Limb (tissue), 2 donors: ENCODE measurements at regions not wholly inside any gene's neighbourhood (a gene's known extent, or its start where the extent isn't known, plus 50 kb on each side); places are given as distances from the start of the nearest gene placed in this dataset.
"Not testable (repeated sequence)": the region's sequence is repeated elsewhere in the genome, so short reads cannot be mapped to it uniquely, and the experiment has no call there.

Experiments
- DNase-seq, 2 donors: peaks; one replicate each; pipeline ENCODE4 v3.0.0-alpha.2; 2016; ENCODE audit errors: extremely low spot score in 2 of 2

- no peak for DNase-seq
Observed at GRCh38 chr7:16092711-16093110, 328.6 kb downstream of the CRPPA start.

GRCh38 chr7:16091701-16092310, 329.5 kb downstream of the CRPPA start:
- no peak for DNase-seq

GRCh38 chr7:16089801-16090200, 331.5 kb downstream of the CRPPA start:
- DNase-seq = no peak

- DNase-seq = no peak
Observed at GRCh38 chr7:16089191-16089590, 332.1 kb downstream of the CRPPA start.

- DNase-seq = no peak
Observed at GRCh38 chr7:16086743-16087142, 334.6 kb downstream of the CRPPA start.

- not testable (repeated sequence) for DNase-seq
Observed at GRCh38 chr7:16085780-16086179, 335.6 kb downstream of the CRPPA start.

GRCh38 chr7:16084875-16085274, 336.5 kb downstream of the CRPPA start:
- DNase-seq = no peak

- DNase-seq = no peak
Observed at GRCh38 chr7:16084370-16084769, 337.0 kb downstream of the CRPPA start.

GRCh38 chr7:16083931-16084330, 337.4 kb downstream of the CRPPA start:
- no peak for DNase-seq

GRCh38 chr7:16080131-16080530, 341.2 kb downstream of the CRPPA start:
- no peak for DNase-seq

- DNase-seq = no peak
Observed at GRCh38 chr7:16079723-16080122, 341.6 kb downstream of the CRPPA start.

GRCh38 chr7:16078076-16078952, 343.0 kb downstream of the CRPPA start:
- DNase-seq = peak in 1 of 2 donors; percentile 81

GRCh38 chr7:16071246-16071857, 350.0 kb downstream of the CRPPA start:
- peak in 1 of 2 donors; percentile 89 for DNase-seq

- no peak for DNase-seq
Observed at GRCh38 chr7:16070806-16071205, 350.5 kb downstream of the CRPPA start.

- DNase-seq = no peak
Observed at GRCh38 chr7:16069998-16070397, 351.3 kb downstream of the CRPPA start.

- no peak for DNase-seq
Observed at GRCh38 chr7:16068183-16068582, 353.2 kb downstream of the CRPPA start.

- no peak for DNase-seq
Observed at GRCh38 chr7:16067711-16068110, 353.6 kb downstream of the CRPPA start.

GRCh38 chr7:16066805-16067459, 354.4 kb downstream of the CRPPA start:
- peak in 1 of 2 donors; percentile 39 for DNase-seq

- no peak for DNase-seq
Observed at GRCh38 chr7:16065939-16066338, 355.4 kb downstream of the CRPPA start.

GRCh38 chr7:16063716-16064675, 357.3 kb downstream of the CRPPA start:
- DNase-seq = peak; percentile 50 to 72

GRCh38 chr7:16063221-16063620, 358.1 kb downstream of the CRPPA start:
- DNase-seq = peak in 1 of 2 donors; percentile 50
